ENCODE measurements at regions not wholly inside any gene's neighbourhood (a gene's known extent, or its start where the extent isn't known, plus 50 kb on each side); places are given as distances from the start of the nearest gene placed in this dataset.
"Not testable (repeated sequence)": the region's sequence is repeated elsewhere in the genome, so short reads cannot be mapped to it uniquely, and the experiment has no call there.

DNA sequence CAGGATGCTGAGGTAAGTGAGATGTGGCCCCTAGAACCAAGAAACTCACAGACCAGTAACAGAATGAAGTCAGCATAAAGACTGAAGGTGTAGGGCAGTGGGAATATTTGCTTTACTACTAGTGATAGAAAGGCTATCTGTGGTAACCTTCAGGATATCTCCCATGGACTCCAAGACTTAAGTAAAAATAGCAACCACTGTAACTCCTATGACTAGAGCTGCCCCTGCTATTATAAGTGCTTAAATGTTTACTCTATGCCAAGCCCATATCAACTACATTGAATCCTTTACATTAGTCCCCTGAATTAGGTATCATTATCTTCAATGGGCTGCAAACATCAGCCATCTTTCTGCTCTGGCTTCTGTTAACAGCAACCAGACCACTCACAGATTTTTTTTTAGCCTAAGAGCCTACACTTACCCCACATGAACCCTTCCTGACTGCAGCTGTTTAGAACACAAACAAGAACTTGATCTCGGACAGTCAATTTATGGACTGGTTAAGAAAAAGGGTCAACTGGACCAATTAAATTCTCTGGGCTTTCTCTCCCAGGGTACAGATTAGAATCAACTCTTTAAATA, 335.1 kb upstream of the API5 start:
- no peak for DNase-seq (ENCODE audit: low read depth)
- no peak overlapping the region for H3K4me3 ChIP-seq (ENCODE audit: low read depth, low read length)
- TF ChIP-seq, protein P1, sequence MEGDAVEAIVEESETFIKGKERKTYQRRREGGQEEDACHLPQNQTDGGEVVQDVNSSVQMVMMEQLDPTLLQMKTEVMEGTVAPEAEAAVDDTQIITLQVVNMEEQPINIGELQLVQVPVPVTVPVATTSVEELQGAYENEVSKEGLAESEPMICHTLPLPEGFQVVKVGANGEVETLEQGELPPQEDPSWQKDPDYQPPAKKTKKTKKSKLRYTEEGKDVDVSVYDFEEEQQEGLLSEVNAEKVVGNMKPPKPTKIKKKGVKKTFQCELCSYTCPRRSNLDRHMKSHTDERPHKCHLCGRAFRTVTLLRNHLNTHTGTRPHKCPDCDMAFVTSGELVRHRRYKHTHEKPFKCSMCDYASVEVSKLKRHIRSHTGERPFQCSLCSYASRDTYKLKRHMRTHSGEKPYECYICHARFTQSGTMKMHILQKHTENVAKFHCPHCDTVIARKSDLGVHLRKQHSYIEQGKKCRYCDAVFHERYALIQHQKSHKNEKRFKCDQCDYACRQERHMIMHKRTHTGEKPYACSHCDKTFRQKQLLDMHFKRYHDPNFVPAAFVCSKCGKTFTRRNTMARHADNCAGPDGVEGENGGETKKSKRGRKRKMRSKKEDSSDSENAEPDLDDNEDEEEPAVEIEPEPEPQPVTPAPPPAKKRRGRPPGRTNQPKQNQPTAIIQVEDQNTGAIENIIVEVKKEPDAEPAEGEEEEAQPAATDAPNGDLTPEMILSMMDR (IDR thresholded peaks at IDR 0.05; ENCODE audit: control insufficient read depth, extremely low read depth, insufficient read depth) = no peak

DNA sequence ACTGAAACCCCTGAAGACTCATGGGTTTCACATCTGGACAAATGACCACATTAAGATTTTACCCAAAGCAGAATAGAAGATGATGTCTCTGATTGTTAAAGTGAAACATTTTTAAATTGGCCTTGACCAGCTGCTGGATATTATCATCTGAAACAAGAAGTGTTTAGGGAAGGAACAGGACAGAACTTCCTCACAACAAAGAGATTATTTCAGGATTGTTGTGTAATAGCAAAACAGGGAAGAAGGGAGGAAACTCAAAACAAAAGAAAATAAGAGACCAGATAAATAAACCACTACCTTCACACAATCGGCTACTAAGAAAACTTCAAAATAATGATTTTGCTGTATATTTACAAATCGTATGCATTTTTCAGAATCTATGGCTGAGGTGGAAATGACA, 319.2 kb upstream of the API5 start:
- TF ChIP-seq, protein P1 (IDR thresholded peaks at IDR 0.05; ENCODE audit: control insufficient read depth, extremely low read depth, insufficient read depth) = no peak
- DNase-seq (ENCODE audit: low read depth) = no peak

DNA sequence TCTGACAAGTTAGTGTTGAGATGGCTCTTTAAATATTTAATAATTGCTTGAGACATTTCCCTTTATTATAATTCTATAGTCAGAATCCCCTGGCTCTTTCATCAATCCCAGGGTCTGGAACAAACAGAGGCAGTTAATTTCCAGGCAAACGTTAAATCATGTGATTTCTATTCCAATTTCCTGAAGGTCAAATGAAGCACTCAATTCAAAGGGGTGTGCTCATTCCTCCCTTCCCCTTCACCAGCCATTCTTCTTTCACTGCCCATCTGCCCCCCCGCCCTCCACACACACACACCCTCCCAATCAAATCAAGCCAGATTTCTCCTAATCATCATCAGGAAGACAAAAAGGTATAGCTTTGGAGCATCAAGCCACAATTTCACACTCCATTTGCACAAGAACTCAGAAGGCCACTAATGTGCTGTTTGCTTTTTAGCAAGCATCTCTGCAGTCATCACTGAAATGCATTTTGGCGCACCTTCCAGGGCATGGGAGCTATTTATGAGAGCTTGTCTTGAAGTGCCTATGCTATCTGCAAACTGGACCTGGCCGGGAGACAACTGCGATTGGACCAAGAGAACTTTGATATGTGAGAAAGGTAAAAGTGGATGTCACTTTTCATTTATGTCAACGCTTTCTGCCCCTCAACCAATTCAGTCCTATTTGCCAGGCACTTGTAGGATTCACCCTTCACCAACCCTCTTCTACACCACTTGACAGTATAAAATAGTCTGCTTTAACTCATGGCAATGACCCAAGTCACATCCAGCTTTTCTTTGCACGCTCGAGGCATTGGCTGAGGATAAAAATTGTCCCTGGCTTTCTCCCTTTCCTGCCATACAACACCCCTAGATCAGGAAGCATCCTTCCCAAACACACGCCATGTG, 315.1 kb upstream of the API5 start:
- H3K4me3 ChIP-seq (ENCODE audit: low read depth, low read length) = no peak overlapping the region
- TF ChIP-seq, protein P1 (IDR thresholded peaks at IDR 0.05; ENCODE audit: control insufficient read depth, extremely low read depth, insufficient read depth) = no peak
- no peak for DNase-seq (ENCODE audit: low read depth)

More for the DNA sequence above, 319.2 kb upstream of the API5 start:
- H3K4me3 ChIP-seq (ENCODE audit: low read depth, low read length) = no peak overlapping the region

DNA sequence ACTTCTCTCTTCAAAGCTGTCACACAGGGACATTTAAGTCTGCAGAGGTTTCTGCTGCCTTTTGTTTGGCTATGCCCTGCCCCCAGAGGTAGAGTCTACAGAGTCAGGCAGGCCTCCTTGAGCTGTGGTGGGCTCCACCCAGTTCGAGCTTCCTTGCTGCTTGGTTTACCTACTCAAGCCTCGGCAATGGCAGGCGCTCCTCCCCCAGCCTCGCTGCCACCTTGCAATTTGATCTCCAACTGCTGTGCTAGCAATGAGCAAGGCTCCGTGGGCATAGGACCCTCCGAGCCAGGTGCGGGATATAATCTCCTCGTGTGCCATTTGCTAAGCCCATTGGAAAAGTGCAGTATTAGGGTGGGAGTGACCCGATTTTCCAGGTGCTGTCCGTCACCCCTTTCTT, 306.9 kb upstream of the API5 start:
- DNase-seq (ENCODE audit: low read depth); H3K4me3 ChIP-seq (ENCODE audit: low read depth, low read length): not testable (repeated sequence)

DNA sequence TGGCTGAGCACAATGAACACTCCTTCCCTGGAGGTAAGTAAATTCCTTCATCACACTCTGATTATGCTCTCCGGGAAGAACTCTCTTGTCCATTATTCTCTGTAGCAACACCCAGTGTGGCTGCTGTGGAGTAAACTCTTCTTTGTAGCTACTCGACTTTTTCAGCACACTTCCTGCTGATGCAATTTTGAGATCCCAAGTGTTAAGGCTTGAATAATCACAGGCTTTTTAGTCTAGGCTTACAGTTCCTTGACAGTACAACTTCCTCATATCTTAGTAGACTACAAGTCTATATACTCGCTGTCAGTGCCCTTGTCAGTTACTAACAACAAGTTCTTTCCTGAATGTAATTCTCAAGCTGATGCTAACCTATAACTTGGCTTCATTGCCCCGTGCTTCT, 301.8 kb upstream of the API5 start:
- TF ChIP-seq, protein P1 (IDR thresholded peaks at IDR 0.05; ENCODE audit: control insufficient read depth, extremely low read depth, insufficient read depth) = no peak
- H3K4me3 ChIP-seq (ENCODE audit: low read depth, low read length) = no peak overlapping the region
- no peak for DNase-seq (ENCODE audit: low read depth)

DNA sequence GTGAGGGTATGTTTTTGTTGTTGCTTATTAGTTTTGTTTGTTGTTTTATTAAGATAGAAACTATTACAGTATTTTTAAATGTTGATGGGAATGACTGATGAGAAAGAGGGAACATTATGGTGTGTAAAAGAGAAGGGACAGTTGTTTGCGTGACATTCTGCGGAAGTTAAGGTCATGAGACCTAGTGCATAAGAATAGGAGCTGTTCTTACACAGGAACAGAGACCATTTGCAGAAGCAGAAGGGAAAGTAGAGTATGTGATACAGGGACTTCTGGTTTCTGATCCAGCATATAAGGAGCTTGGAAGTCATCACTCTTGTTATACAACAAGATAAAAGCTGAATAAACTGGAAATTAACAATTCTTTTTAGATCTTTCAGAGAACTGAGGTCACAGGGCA, 299.2 kb upstream of the API5 start:
- TF ChIP-seq, protein P1 (IDR thresholded peaks at IDR 0.05; ENCODE audit: control insufficient read depth, extremely low read depth, insufficient read depth) = no peak
- no peak overlapping the region for H3K4me3 ChIP-seq (ENCODE audit: low read depth, low read length)
- DNase-seq (ENCODE audit: low read depth) = no peak

DNA sequence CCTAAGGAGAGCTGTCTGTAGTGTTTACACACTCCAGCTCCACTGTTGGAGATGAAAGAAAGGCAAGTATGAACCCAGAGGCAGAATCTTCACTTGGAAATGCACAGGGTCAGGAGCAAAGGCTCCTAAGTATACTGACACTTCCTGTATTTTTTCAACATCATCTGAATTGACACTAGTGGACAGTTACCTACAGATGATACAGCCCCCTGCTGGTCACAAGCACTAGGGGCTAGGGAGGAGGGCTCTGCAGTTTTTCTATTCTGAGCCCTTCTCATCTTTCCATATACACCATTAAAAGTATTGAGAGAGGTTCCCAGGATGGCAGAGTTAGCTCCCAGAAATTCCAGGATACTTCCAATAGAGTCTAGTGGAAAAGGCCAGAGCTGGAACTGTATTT, 290.3 kb upstream of the API5 start:
- no peak for DNase-seq (ENCODE audit: low read depth)
- TF ChIP-seq, protein P1 (IDR thresholded peaks at IDR 0.05; ENCODE audit: control insufficient read depth, extremely low read depth, insufficient read depth) = peak; percentile 68
- no peak overlapping the region for H3K4me3 ChIP-seq (ENCODE audit: low read depth, low read length)
